SU-DHL-6 (cell line): ENCODE measurements at regions not wholly inside any gene's neighbourhood (a gene's known extent, or its start where the extent isn't known, plus 50 kb on each side); places are given as distances from the start of the nearest gene placed in this dataset.

Experiments
- EZH2phosphoT487 ChIP-seq: fragments of 200-600 bp; sonication (generic), shearing (Covaris generic); conservative IDR thresholded peaks from 2 replicates; pipeline ENCODE4 v1.6.1; 2018; ENCODE audit warnings: mild to moderate bottlenecking, antibody characterized with exemption, low read length, moderate library complexity, mixed read lengths
- TF ChIP-seq, protein P1 (sequence below): fragments of 200-600 bp; sonication (generic); IDR thresholded peaks from one replicate; pipeline ENCODE4 v1.5.1; 2017; ENCODE audit warnings: antibody characterized with exemption, mild to moderate bottlenecking, low read length, moderate library complexity; ENCODE audit not compliant: insufficient read depth, poor library complexity, severe bottlenecking

- TF ChIP-seq, protein P1, sequence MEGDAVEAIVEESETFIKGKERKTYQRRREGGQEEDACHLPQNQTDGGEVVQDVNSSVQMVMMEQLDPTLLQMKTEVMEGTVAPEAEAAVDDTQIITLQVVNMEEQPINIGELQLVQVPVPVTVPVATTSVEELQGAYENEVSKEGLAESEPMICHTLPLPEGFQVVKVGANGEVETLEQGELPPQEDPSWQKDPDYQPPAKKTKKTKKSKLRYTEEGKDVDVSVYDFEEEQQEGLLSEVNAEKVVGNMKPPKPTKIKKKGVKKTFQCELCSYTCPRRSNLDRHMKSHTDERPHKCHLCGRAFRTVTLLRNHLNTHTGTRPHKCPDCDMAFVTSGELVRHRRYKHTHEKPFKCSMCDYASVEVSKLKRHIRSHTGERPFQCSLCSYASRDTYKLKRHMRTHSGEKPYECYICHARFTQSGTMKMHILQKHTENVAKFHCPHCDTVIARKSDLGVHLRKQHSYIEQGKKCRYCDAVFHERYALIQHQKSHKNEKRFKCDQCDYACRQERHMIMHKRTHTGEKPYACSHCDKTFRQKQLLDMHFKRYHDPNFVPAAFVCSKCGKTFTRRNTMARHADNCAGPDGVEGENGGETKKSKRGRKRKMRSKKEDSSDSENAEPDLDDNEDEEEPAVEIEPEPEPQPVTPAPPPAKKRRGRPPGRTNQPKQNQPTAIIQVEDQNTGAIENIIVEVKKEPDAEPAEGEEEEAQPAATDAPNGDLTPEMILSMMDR, result no peak
- no peak for TF ChIP-seq EZH2phosphoT487
Observed at GRCh38 chr5:82717738-82718137, 359.5 kb downstream of the TMEM167A start.
